Kidney (tissue), 13 donors: ENCODE measurements at regions not wholly inside any gene's neighbourhood (a gene's known extent, or its start where the extent isn't known, plus 50 kb on each side); places are given as distances from the start of the nearest gene placed in this dataset.

Source experiments
- DNase-seq, 5 donors: peaks; one replicate each; pipeline ENCODE4 v3.0.0-alpha.2; 2013 to 2020
- FAIRE-seq: peaks from 2 replicates; lab custom pipeline; 2012; peaks lifted over from hg19 to GRCh38; lab: Jason Lieb, UNC
- H3K27ac ChIP-seq, 2 donors: one replicate each; pipeline ENCODE4 v1.7.0; 2013; ENCODE audit warnings: low read depth in 2 of 2, low read length in 2 of 2, inconsistent platforms in 1 of 2
- H3K27me3 ChIP-seq: one replicate; pipeline ENCODE4 v1.7.1; 2013; ENCODE audit warnings: low read length, inconsistent platforms; ENCODE audit not compliant: control insufficient read depth, insufficient read depth
- H3K36me3 ChIP-seq, 3 donors: one replicate each; pipeline versions ENCODE4 v1.7.0 to v1.7.1; 2013; ENCODE audit warnings: low read length in 3 of 3, control low read depth in 1 of 3, inconsistent platforms in 1 of 3; ENCODE audit not compliant: insufficient read depth in 3 of 3, control insufficient read depth in 2 of 3
- H3K4me1 ChIP-seq, 3 donors: one replicate each; pipeline versions ENCODE4 v1.7.0 to v1.7.1; 2013; ENCODE audit warnings: low read length in 3 of 3, inconsistent platforms in 1 of 3, low read depth in 1 of 3; ENCODE audit not compliant: control insufficient read depth in 2 of 3, insufficient read depth in 2 of 3
- H3K4me3 ChIP-seq, 3 donors: one replicate each; pipeline versions ENCODE4 v1.7.0 to v1.8.1; 2013; ENCODE audit warnings: low read length in 3 of 3, control low read depth in 1 of 3, inconsistent platforms in 1 of 3
- H3K9ac ChIP-seq, 3 donors: one replicate each; pipeline versions ENCODE4 v1.7.0 to v1.7.1; 2013; ENCODE audit warnings: low read length in 3 of 3, control low read depth in 1 of 3, inconsistent platforms in 1 of 3
- H3K9me3 ChIP-seq, 3 donors: one replicate each; pipeline versions ENCODE4 v1.7.0 to v1.7.1; 2013; ENCODE audit warnings: low read length in 3 of 3, control low read depth in 1 of 3, inconsistent platforms in 1 of 3; ENCODE audit not compliant: control insufficient read depth in 2 of 3, insufficient read depth in 1 of 3
- intact Hi-C: fragments of 100-400 bp; cut with DNase I; formaldehyde crosslinking; loops from one replicate; pipeline ENCODE4 v1.11.1; 2022
- TF ChIP-seq, protein P1 (sequence below): IDR thresholded peaks from 3 replicates; pipeline ENCODE4 v1.5.1; 2012; ENCODE audit warnings: mild to moderate bottlenecking, moderate library complexity, borderline replicate concordance; ENCODE audit not compliant: insufficient read depth; ENCODE audit errors: extremely low read depth
- donor health status: control.
- donor health status: control.
- donor health status: control.
- donor health status: control.
- donor health status: control.
- donor health status: DM: yes; HTN: yes; CAD: no.
- donor health status: Normal renal cell carcinoma (clear cell type).

DNA sequence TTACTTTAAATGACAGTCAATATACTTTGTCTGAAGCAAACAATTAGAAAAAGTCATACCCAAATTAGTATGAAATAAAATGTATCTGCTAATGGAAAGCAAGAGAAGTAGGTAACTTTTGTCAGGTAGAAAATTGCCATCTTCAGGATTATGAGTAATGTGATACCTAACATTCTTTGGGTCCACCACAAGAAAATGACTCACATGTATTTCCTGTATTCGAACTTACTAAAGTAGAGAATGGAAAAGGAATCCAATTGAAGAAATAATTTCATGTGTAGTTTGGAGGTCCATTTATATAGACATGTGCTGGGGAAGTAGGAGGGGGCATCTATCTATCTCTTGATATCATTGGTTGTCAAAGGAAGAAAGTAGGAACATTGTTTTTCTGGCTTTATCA lies 636.2 kb upstream of the CHAC2 start:
- DNase-seq (no peak), FAIRE-seq (no peak)
- H3K27me3 ChIP-seq: no peaks in the 10 kb centered on the region
- TF ChIP-seq, protein P1, sequence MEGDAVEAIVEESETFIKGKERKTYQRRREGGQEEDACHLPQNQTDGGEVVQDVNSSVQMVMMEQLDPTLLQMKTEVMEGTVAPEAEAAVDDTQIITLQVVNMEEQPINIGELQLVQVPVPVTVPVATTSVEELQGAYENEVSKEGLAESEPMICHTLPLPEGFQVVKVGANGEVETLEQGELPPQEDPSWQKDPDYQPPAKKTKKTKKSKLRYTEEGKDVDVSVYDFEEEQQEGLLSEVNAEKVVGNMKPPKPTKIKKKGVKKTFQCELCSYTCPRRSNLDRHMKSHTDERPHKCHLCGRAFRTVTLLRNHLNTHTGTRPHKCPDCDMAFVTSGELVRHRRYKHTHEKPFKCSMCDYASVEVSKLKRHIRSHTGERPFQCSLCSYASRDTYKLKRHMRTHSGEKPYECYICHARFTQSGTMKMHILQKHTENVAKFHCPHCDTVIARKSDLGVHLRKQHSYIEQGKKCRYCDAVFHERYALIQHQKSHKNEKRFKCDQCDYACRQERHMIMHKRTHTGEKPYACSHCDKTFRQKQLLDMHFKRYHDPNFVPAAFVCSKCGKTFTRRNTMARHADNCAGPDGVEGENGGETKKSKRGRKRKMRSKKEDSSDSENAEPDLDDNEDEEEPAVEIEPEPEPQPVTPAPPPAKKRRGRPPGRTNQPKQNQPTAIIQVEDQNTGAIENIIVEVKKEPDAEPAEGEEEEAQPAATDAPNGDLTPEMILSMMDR: no peak
- H3K9ac ChIP-seq: no peak overlapping the region
- H3K27ac ChIP-seq: no peak overlapping the region
- H3K4me1 ChIP-seq: no peaks in the 10 kb centered on the region
- no peaks in the 10 kb centered on the region for H3K9me3 ChIP-seq
- H3K4me3 ChIP-seq: no peak overlapping the region
- no peaks in the 10 kb centered on the region for H3K36me3 ChIP-seq
- intact Hi-C loops: no loop called here

DNA sequence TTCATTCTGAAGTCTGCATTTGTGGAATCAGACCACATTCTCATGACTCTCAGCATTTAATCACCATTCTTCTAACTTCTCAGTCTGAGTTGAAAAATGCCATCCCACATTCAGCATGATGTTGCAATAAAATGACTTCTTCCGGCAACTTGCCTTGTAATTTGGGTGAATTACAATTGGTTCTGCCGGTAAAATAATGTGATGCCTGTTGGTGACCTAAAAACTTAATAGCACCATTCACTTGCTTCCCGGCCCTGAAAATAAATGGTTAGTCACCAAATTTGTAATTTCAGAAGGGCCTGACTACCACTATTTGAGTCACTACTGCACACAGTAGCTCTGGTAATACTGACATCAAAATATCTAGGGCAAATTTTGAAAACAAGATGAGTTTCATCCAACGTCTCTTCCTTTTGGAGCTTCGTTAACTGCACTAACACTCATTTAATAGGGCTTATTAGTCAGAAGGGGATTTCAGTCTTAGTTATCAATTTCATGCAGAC lies 637.1 kb upstream of the CHAC2 start:
- Histone ChIP-seq H3K36me3 (no peaks in the 10 kb centered on the region), H3K9ac (no peak overlapping the region), H3K27me3 (no peaks in the 10 kb centered on the region), H3K4me1 (no peaks in the 10 kb centered on the region), H3K4me3 (no peak overlapping the region), H3K27ac (no peak overlapping the region), H3K9me3 (no peaks in the 10 kb centered on the region)
- FAIRE-seq (no peak), DNase-seq (no peak)
- TF ChIP-seq, protein P1: no peak
- intact Hi-C loops: no loop called here

DNA sequence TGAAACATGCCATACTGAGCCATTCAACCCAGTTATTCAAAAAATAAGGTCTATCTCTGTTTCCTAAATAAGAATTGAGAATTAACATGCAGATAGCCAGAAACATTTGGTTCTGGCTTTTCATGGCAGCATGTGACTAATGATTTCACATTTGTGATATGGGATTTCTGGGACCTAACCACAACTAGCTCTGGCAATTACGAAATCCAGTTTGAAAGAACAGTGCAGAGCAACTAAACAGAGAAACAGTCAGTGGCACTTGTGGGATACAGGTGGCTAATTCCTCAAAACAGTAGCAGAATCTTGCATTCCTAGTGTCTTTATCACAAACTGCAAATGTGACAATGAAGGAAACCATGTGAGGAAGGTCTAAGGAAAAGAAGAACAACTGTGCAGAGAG lies 637.8 kb upstream of the CHAC2 start:
- H3K4me1 ChIP-seq: no peaks in the 10 kb centered on the region
- no peak overlapping the region for H3K27ac ChIP-seq
- FAIRE-seq (no peak), DNase-seq (no peak)
- TF ChIP-seq, protein P1: no peak
- intact Hi-C loops: no loop called here
- no peaks in the 10 kb centered on the region for H3K27me3 ChIP-seq
- no peaks in the 10 kb centered on the region for H3K9me3 ChIP-seq
- H3K36me3 ChIP-seq: no peaks in the 10 kb centered on the region
- no peak overlapping the region for H3K9ac ChIP-seq
- H3K4me3 ChIP-seq: no peak overlapping the region

DNA sequence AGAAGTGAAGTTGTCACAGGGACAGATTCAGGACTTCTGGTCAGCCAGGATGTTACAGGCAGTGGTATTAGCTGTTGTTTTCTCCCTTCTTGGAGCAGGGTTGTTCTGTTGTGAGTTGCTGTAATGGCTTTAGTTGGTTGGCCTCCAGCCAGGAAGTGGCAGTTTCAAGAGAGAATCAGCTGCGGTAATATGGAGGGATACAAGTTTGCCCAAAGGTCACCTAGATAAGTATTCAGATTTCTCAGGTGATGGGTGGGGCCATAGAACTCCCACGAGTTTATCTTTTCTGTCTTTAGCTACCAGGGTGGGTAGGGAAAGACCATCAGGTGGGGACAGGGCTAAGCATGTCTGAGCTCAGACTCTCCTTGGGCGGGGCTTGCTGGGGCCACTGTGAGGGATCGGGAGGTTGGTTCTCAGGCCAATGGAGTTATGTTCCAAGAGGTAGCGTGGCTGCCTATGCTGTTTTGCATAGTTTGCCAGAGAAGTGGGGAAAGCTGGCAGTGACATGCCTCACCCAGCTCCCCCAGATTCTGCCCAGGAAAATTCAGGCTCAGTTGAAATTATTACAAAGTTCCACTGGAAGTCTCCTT lies 640.4 kb upstream of the CHAC2 start:
- intact Hi-C loops: no loop called here
- TF ChIP-seq, protein P1: no peak
- no peak for FAIRE-seq

More for the DNA sequence above, 640.4 kb upstream of the CHAC2 start:
- no peak overlapping the region for H3K4me3 ChIP-seq
- no peaks in the 10 kb centered on the region for H3K9me3 ChIP-seq
- no peak overlapping the region for H3K27ac ChIP-seq
- peak in 1 of 5 donors; percentile 2 for DNase-seq
- H3K36me3 ChIP-seq: no peaks in the 10 kb centered on the region
- no peaks in the 10 kb centered on the region for H3K27me3 ChIP-seq
- H3K4me1 ChIP-seq: no peaks in the 10 kb centered on the region
- H3K9ac ChIP-seq: no peak overlapping the region
